BJ (cell line): ENCODE measurements at regions not wholly inside any gene's neighbourhood (a gene's known extent, or its start where the extent isn't known, plus 50 kb on each side); places are given as distances from the start of the nearest gene placed in this dataset.

Source experiments
- CTCF ChIA-PET: fragments of 350-600 bp; formaldehyde crosslinking; extraction: SDS; loops from one replicate; lab custom pipeline; 2021; ENCODE audit warnings: antibody characterized with exemption, inconsistent platforms; lab: Yijun Ruan, JAX
- POLR2A ChIA-PET: fragments of 300-600 bp; sonication (Branson Sonifier 250); formaldehyde crosslinking; extraction: SDS; loops from one replicate; lab custom pipeline; 2021; ENCODE audit warnings: antibody characterized with exemption; lab: Charles Lee
- DNase-seq: peaks from one replicate; pipeline ENCODE4 v3.0.0-alpha.2; 2011; ENCODE audit warnings: low read depth
- H3K27me3 ChIP-seq: 2 replicates; pipeline ENCODE4 v1.6.0; 2011; ENCODE audit warnings: low read length; ENCODE audit not compliant: control insufficient read depth, insufficient read depth
- H3K36me3 ChIP-seq: 2 replicates; pipeline ENCODE4 v1.5.1; 2011; ENCODE audit warnings: low read length; ENCODE audit not compliant: control insufficient read depth, insufficient read depth
- H3K4me3 ChIP-seq: 2 replicates; pipeline ENCODE4 v1.5.1; 2011; ENCODE audit warnings: low read depth, mild to moderate bottlenecking, control low read depth, low read length
- CTCF ChIP-seq: IDR thresholded peaks from 2 replicates; pipeline ENCODE4 v1.5.1; 2011; ENCODE audit warnings: low read depth, mild to moderate bottlenecking, control low read depth, inconsistent platforms, low read length, moderate library complexity; ENCODE audit not compliant: insufficient read depth

GRCh38 chr10:78527296-78527695 is 493.6 kb downstream of the RPS24 start:
- no peak overlapping the region for H3K4me3 ChIP-seq
- peaks cover 5% of the 10 kb centered on the region for H3K27me3 ChIP-seq
- H3K36me3 ChIP-seq, result no peaks in the 10 kb centered on the region
- POLR2A ChIA-PET, result no interaction called here
- no peak for TF ChIP-seq CTCF
- CTCF ChIA-PET, result no interaction called here
- no peak for DNase-seq

GRCh38 chr10:78528749-78529204 is 495.1 kb downstream of the RPS24 start:
- no peak for DNase-seq
- Histone ChIP-seq H3K27me3 (peaks cover 5% of the 10 kb centered on the region), H3K4me3 (no peak overlapping the region), H3K36me3 (no peaks in the 10 kb centered on the region)
- CTCF ChIA-PET, result no interaction called here
- POLR2A ChIA-PET, result no interaction called here
- TF ChIP-seq CTCF, result no peak

- ChIA-PET CTCF (no interaction called here), POLR2A (no interaction called here)
- Histone ChIP-seq H3K4me3 (no peak overlapping the region), H3K27me3 (peaks cover 5% of the 10 kb centered on the region), H3K36me3 (no peaks in the 10 kb centered on the region)
- TF ChIP-seq CTCF, result no peak
- DNase-seq, result no peak
Measured at GRCh38 chr10:78529262-78529661, 495.6 kb downstream of the RPS24 start.

GRCh38 chr10:78531088-78531487 is 497.4 kb downstream of the RPS24 start:
- no peak for DNase-seq
- CTCF ChIA-PET, result interaction anchor here (1.9 kb wide), 1 partner anchor 11 kb away, joined by 3 read pairs; no protein-coding TSS in a partner anchor
- H3K4me3 ChIP-seq, result no peak overlapping the region
- POLR2A ChIA-PET, result no interaction called here
- peaks cover 5% of the 10 kb centered on the region for H3K27me3 ChIP-seq
- no peak for TF ChIP-seq CTCF
- H3K36me3 ChIP-seq, result no peaks in the 10 kb centered on the region

GRCh38 chr10:78532480-78533042 is 498.9 kb downstream of the RPS24 start:
- no peaks in the 10 kb centered on the region for H3K36me3 ChIP-seq
- no peak for DNase-seq
- POLR2A ChIA-PET, result no interaction called here
- CTCF ChIA-PET, result interaction anchor here (0.7 to 1.9 kb wide), 2 partner anchors 10 to 13 kb away, joined by 3 read pairs; no protein-coding TSS in a partner anchor
- H3K4me3 ChIP-seq, result no peak overlapping the region
- TF ChIP-seq CTCF, result no peak
- peaks cover 5% of the 10 kb centered on the region for H3K27me3 ChIP-seq
